HepG2 (cell line): ENCODE measurements at regions not wholly inside any gene's neighbourhood (a gene's known extent, or its start where the extent isn't known, plus 50 kb on each side); places are given as distances from the start of the nearest gene placed in this dataset.

Experiments
- CAMTA2 ChIP-seq: sonication (generic); formaldehyde crosslinking; IDR thresholded peaks from 2 replicates; pipeline ENCODE4 v1.4.0; 2020; ENCODE audit warnings: mild to moderate bottlenecking, missing genetic modification reagents, borderline replicate concordance
- FOSL1 ChIP-seq: sonication (generic); formaldehyde crosslinking; IDR thresholded peaks from 2 replicates; pipeline ENCODE4 v1.9.0; 2021; ENCODE audit warnings: missing genetic modification reagents, borderline replicate concordance
- FOSL2 ChIP-seq: sonication (generic); formaldehyde crosslinking; IDR thresholded peaks from 2 replicates; pipeline ENCODE4 v1.4.0; 2020; ENCODE audit warnings: missing genetic modification reagents
- FOXO4 ChIP-seq: sonication (generic); formaldehyde crosslinking; conservative IDR thresholded peaks from 2 replicates; pipeline ENCODE4 v1.8.1; 2023; ENCODE audit warnings: missing genetic modification reagents
- FOXP1 ChIP-seq, 2 experiments: fragments of 450-650 bp in 1 of 2; IDR thresholded peaks; 2 replicates each; pipeline ENCODE4 v1.6.1; 2017 to 2018; ENCODE audit warnings: antibody characterized with exemption in 1 of 2
- IKZF1 ChIP-seq: fragments of 450-650 bp; IDR thresholded peaks from 2 replicates; pipeline ENCODE4 v1.7.1; 2016
- MXD3 ChIP-seq: IDR thresholded peaks from 2 replicates; pipeline ENCODE4 v1.6.1; 2016; ENCODE audit warnings: mild to moderate bottlenecking, missing biosample characterization, missing genetic modification reagents
- NR2F2 ChIP-seq: IDR thresholded peaks from 2 replicates; pipeline ENCODE4 v1.6.1; 2012; ENCODE audit warnings: low read depth, inconsistent platforms, borderline replicate concordance
- PBX2 ChIP-seq: IDR thresholded peaks from 2 replicates; pipeline ENCODE4 v1.6.1; 2016; ENCODE audit warnings: control low read depth
- PITX1 ChIP-seq: sonication (generic); formaldehyde crosslinking; IDR thresholded peaks from 2 replicates; pipeline ENCODE4 v1.5.1; 2020; ENCODE audit warnings: mild to moderate bottlenecking, missing genetic modification reagents
- RBM22 ChIP-seq: fragments of 200-400 bp; formaldehyde crosslinking; optimal IDR thresholded peaks from 2 replicates; pipeline ENCODE3; 2017; ENCODE audit warnings: mild to moderate bottlenecking, low read length, moderate library complexity
- TAF1 ChIP-seq: sonication (generic); formaldehyde crosslinking; IDR thresholded peaks from 2 replicates; pipeline ENCODE4 v1.4.0; 2020; ENCODE audit warnings: missing genetic modification reagents
- THAP7 ChIP-seq: sonication (generic); formaldehyde crosslinking; IDR thresholded peaks from 2 replicates; pipeline ENCODE4 v1.8.1; 2023; ENCODE audit warnings: mild to moderate bottlenecking, missing genetic modification reagents
- XBP1 ChIP-seq: sonication (generic); formaldehyde crosslinking; IDR thresholded peaks from 2 replicates; pipeline ENCODE4 v1.5.0; 2020; ENCODE audit warnings: missing genetic modification reagents
- ZMAT5 ChIP-seq: sonication (generic); formaldehyde crosslinking; IDR thresholded peaks from 2 replicates; pipeline ENCODE4 v1.5.0; 2020; ENCODE audit warnings: mild to moderate bottlenecking, low read depth, missing genetic modification reagents, borderline replicate concordance
- ZNF12 ChIP-seq: sonication (generic); formaldehyde crosslinking; IDR thresholded peaks from 2 replicates; pipeline ENCODE4 v1.5.0; 2020; ENCODE audit warnings: missing genetic modification reagents
- ZNF224 ChIP-seq: sonication (generic); formaldehyde crosslinking; IDR thresholded peaks from 2 replicates; pipeline ENCODE4 v1.5.0; 2020; ENCODE audit warnings: mild to moderate bottlenecking, missing genetic modification reagents
- ZNF432 ChIP-seq: sonication (generic); formaldehyde crosslinking; IDR thresholded peaks from 2 replicates; pipeline ENCODE4 v1.5.0; 2020; ENCODE audit warnings: missing genetic modification reagents, mild to moderate bottlenecking, borderline replicate concordance
- ZNF501 ChIP-seq: sonication (generic); formaldehyde crosslinking; IDR thresholded peaks from 2 replicates; pipeline ENCODE4 v1.5.1; 2020; ENCODE audit warnings: mild to moderate bottlenecking, moderate library complexity, missing genetic modification reagents
- ZNF513 ChIP-seq: sonication (generic); formaldehyde crosslinking; conservative IDR thresholded peaks from 2 replicates; pipeline ENCODE4 v1.5.0; 2020; ENCODE audit warnings: missing genetic modification reagents
- ZNF614 ChIP-seq: IDR thresholded peaks from 2 replicates; pipeline ENCODE4 v1.6.1; 2018; ENCODE audit warnings: missing biosample characterization, missing genetic modification reagents, inconsistent platforms, borderline replicate concordance
- ZNF7 ChIP-seq: IDR thresholded peaks from 2 replicates; pipeline ENCODE4 v1.6.1; 2016; ENCODE audit warnings: missing biosample characterization, missing genetic modification reagents
- ZNF704 ChIP-seq: sonication (generic); formaldehyde crosslinking; IDR thresholded peaks from 2 replicates; pipeline ENCODE4 v1.8.1; 2023; ENCODE audit warnings: mild to moderate bottlenecking, inconsistent platforms, moderate library complexity, missing genetic modification reagents, borderline replicate concordance
- ZSCAN9 ChIP-seq: IDR thresholded peaks from 2 replicates; pipeline ENCODE4 v1.6.1; 2016; ENCODE audit warnings: borderline replicate concordance

- no peak for TF ChIP-seq ZNF513 (CRISPR knock-in tag)
- TF ChIP-seq IKZF1 = no peak
- no peak for TF ChIP-seq XBP1 (CRISPR knock-in tag)
- peak; percentile 55; the same call in 1 of the 2 replicates for TF ChIP-seq ZSCAN9 (CRISPR knock-in tag)
- TF ChIP-seq ZNF501 = no peak; the same call in 1 of the 2 replicates
- TF ChIP-seq FOSL2 (CRISPR knock-in tag) = peak; percentile 71
- TF ChIP-seq TAF1 = no peak
- no peak for TF ChIP-seq ZMAT5 (CRISPR knock-in tag)
- no peak for TF ChIP-seq ZNF704 (CRISPR knock-in tag)
- TF ChIP-seq ZNF7 = no peak
- TF ChIP-seq CAMTA2 (CRISPR knock-in tag) = no peak
- peak; percentile 37; the same call in 1 of the 2 replicates for TF ChIP-seq PBX2 (CRISPR knock-in tag)
- no peak for TF ChIP-seq ZNF432 (CRISPR knock-in tag)
- TF ChIP-seq THAP7 (CRISPR knock-in tag) = no peak
- no peak for TF ChIP-seq MXD3
- no peak; the same call in 1 of the 2 replicates for TF ChIP-seq FOSL1 (CRISPR knock-in tag)
- TF ChIP-seq PITX1 = 0 out of 2 replicates have a peak, but pooled peaks have one; percentile 78
- TF ChIP-seq FOXO4 = no peak
- TF ChIP-seq ZNF614 (CRISPR knock-in tag) = peak; percentile 59
- peak; percentile 80 for TF ChIP-seq NR2F2
- no peak for TF ChIP-seq ZNF224 (CRISPR knock-in tag)
- no peak for TF ChIP-seq RBM22
- peak; percentile 14; the same call in 1 of the 2 replicates for TF ChIP-seq ZNF12 (CRISPR knock-in tag)
- TF ChIP-seq FOXP1 (IDR thresholded peaks at IDR 0.05) = no peak
- peak; percentile 97 for TF ChIP-seq FOXP1 (CRISPR knock-in tag; IDR thresholded peaks at IDR 0.05)
These were observed 64.6 kb upstream of the PIM1 start (continued) for GRCh38 chr6:37105148-37106050.
